ENCODE measurements at regions not wholly inside any gene's neighbourhood (a gene's known extent, or its start where the extent isn't known, plus 50 kb on each side); places are given as distances from the start of the nearest gene placed in this dataset.

GRCh38 chr13:47374741-47375140 is 477.9 kb upstream of the HTR2A start:
- BruUV-seq (replicated peaks), result no TSS peak
- DNase-seq (ENCODE audit: low read depth, low spot score), result no peak
- Histone ChIP-seq H3K4me2 (ENCODE audit: insufficient read depth, low read length) (no peak overlapping the region), H3K9me3 (replicated peaks; ENCODE audit: control insufficient read depth, insufficient read depth, low read length) (peaks cover 2% of the 10 kb centered on the region), H2AFZ (ENCODE audit: low read depth, low read length) (no peak overlapping the region), H3K9me1 (replicated peaks; ENCODE audit: control insufficient read depth, extremely low read depth, insufficient read depth, low read length) (no peaks in the 10 kb centered on the region), H3K27me3 (ENCODE audit: control insufficient read depth in 2 of 2, insufficient read depth in 2 of 2, low read length in 2 of 2) (no peaks in the 10 kb centered on the region), H3K4me1 (ENCODE audit: control insufficient read depth, extremely low read depth, insufficient read depth, low read length) (no peaks in the 10 kb centered on the region), H3K27ac (ENCODE audit: insufficient read depth, low read depth, low read length) (no peak overlapping the region), H3K9ac (replicated peaks; ENCODE audit: extremely low read depth, insufficient read depth, low read length) (no peak overlapping the region), H3K36me3 (ENCODE audit: control insufficient read depth in 2 of 2, extremely low read depth in 1 of 2, insufficient read depth in 2 of 2, low read length in 2 of 2) (no peaks in the 10 kb centered on the region), H4K20me1 (replicated peaks; ENCODE audit: control insufficient read depth, extremely low read depth, insufficient read depth, low read length) (no peaks in the 10 kb centered on the region), H3K79me2 (ENCODE audit: control insufficient read depth, insufficient read depth, low read length) (no peaks in the 10 kb centered on the region), H3K4me3 (replicated peaks in 1 of 3; ENCODE audit: insufficient read depth in 1 of 3, low read depth in 1 of 3, low read length in 3 of 3) (no peak overlapping the region)
- TF ChIP-seq MYC (IDR thresholded peaks at IDR 0.05; ENCODE audit: low read depth, low read length), result no peak
- TF ChIP-seq JUN (IDR thresholded peaks at IDR 0.05; ENCODE audit: borderline replicate concordance, insufficient read depth, insufficient read length, low read depth), result no peak
- no peak for TF ChIP-seq GATA2 (IDR thresholded peaks at IDR 0.05; ENCODE audit: insufficient read depth, insufficient read length, low read depth, low read length)
- TF ChIP-seq POLR2AphosphoS5 (IDR thresholded peaks at IDR 0.05; ENCODE audit: insufficient read depth, low read depth, low read length), result no peak
- no peak for TF ChIP-seq EZH2 (IDR thresholded peaks at IDR 0.05; ENCODE audit: borderline replicate concordance, low read depth, low read length, severe bottlenecking)
- TF ChIP-seq, protein P1, sequence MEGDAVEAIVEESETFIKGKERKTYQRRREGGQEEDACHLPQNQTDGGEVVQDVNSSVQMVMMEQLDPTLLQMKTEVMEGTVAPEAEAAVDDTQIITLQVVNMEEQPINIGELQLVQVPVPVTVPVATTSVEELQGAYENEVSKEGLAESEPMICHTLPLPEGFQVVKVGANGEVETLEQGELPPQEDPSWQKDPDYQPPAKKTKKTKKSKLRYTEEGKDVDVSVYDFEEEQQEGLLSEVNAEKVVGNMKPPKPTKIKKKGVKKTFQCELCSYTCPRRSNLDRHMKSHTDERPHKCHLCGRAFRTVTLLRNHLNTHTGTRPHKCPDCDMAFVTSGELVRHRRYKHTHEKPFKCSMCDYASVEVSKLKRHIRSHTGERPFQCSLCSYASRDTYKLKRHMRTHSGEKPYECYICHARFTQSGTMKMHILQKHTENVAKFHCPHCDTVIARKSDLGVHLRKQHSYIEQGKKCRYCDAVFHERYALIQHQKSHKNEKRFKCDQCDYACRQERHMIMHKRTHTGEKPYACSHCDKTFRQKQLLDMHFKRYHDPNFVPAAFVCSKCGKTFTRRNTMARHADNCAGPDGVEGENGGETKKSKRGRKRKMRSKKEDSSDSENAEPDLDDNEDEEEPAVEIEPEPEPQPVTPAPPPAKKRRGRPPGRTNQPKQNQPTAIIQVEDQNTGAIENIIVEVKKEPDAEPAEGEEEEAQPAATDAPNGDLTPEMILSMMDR (IDR thresholded peaks at IDR 0.05; ENCODE audit: extremely low read depth in 1 of 2, insufficient read depth in 1 of 2, low read depth in 1 of 2, low read length in 2 of 2), result no peak
- TF ChIP-seq POLR2A (IDR thresholded peaks at IDR 0.05; ENCODE audit: low read depth, low read length), result no peak
- no peak for TF ChIP-seq FOS (IDR thresholded peaks at IDR 0.05; ENCODE audit: borderline replicate concordance, insufficient read depth, low read length)
- no peak for TF ChIP-seq MAX (IDR thresholded peaks at IDR 0.05; ENCODE audit: insufficient read depth, insufficient read length)
- POLR2A ChIA-PET, result no interaction called here
- intact Hi-C loops (cut with micrococcal nuclease), result no loop called here
- FAIRE-seq, result no peak
- dilution Hi-C loops (cut with MboI; ENCODE audit: extremely low pct_ligation_motif_present, low sequenced_read_pairs), result no loop called here
- CTCF ChIA-PET, result no interaction called here
